ENCODE measurements at regions not wholly inside any gene's neighbourhood (a gene's known extent, or its start where the extent isn't known, plus 50 kb on each side); places are given as distances from the start of the nearest gene placed in this dataset.

DNA sequence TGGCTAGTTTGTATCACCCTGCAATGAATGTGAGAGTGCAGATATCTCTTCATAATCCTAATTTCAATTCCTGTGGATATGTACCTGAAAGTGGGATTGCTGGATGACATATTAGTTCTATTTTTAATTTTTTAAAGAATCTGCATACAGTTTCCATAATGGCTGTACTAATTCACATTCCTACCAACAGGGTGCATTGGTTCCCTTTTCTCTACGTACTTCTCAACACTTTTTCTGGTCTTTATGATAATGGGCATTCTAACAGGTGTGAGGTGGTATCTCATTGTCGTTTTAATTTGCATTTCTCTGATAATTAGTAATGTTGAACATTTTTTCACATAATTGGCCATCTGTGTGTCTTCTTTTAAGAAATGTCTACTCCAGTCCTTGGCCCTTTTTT, 927.5 kb downstream of the DTWD2 start:
- no peak for DNase-seq (ENCODE audit: low read depth in 2 of 2)

DNA sequence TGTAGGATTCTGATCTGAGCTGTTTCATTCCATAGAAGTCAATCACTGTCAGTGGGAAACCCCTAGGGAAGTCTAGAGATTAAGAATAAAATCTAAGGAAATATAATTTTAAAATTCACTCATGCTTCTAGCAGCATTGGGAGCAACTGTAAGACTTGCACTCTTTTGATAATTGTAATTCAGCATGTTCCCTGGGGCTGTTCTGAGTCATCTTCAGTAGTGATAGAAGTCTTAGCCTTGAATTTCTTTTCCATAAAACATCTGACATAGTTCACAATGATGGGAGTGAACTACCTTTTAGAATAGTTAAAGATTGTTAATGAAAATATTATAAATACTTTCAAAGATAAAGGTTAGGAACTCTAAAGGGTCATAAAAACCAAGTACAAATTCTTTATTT, 935.8 kb downstream of the DTWD2 start:
- no peak for DNase-seq (ENCODE audit: low read depth in 2 of 2)

DNA sequence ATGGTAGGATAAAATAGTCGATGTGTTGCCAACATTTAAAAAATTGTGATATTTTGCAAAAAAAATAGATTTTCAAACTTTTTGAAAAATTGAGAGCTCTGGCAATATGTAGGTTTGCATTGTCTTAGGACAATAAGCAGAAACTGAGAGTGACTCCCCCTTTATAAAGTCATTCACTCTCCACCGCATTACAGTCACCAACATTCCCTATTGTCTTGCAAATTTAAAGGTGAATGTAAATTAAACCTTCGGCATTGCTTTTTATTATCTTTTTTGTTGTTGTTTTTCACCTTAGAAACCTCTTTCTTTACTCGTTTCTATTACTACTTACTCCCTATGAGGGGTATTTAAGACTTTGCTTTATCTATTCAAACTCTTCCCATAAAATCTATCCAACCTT, 944.2 kb downstream of the DTWD2 start:
- no peak for DNase-seq (ENCODE audit: low read depth in 2 of 2)

DNA sequence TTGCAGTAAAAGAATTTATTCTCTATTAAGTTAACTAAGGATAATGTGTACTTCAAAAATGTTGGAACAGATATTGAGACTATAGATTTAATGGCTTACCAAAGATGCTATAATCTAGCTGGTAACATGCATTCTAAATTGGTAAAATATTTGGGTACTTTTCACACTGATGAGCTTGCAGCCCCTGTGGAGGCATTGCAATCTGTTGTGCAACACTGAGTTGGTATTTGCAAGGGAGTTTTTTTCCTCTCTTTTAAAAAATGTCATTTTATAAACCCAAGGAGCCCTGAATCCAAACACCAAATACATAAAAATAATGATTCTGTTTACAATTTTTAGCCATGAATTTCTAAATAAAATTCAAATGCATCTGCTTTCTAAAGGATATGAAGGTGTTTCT, 944.8 kb downstream of the DTWD2 start:
- no peak for DNase-seq (ENCODE audit: low read depth in 2 of 2)

DNA sequence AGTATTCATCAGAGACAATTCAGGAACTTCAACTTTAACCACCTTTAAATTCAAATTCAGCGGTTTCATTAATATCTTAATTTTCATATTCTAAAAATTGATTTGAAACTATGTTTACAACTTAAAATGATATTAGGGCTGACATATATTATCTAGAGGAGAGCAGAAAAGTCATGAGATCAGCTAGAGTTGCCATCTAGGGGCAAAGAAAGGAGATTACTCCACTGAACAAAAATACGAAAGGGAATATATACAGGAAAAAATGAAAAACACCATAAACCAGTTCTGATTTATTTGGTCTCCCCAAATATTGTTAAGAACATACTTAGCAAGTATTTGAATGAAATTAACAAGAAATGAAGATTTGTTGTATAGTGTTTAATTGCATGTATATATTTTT, 946.3 kb downstream of the DTWD2 start:
- no peak for DNase-seq (ENCODE audit: low read depth in 2 of 2)

DNA sequence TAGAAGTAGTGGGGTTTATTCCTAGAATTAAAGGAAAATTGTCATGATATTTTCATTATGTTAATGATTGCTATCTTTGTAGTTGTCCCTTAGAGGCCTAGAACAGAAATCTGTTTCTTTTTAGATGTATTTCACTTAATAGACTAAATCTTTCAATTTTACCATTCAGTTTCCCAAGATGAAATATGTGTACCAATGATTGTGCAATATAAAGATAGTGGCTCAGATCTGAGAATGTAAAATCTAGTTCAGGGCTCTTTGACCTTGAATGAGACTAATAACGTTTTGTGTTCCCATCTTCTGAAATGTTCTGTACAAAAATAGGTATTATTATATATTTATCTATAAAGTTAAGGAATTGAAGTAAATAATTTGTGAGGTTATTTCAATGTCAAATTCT, 947.9 kb downstream of the DTWD2 start:
- no peak for DNase-seq (ENCODE audit: low read depth in 2 of 2)

DNA sequence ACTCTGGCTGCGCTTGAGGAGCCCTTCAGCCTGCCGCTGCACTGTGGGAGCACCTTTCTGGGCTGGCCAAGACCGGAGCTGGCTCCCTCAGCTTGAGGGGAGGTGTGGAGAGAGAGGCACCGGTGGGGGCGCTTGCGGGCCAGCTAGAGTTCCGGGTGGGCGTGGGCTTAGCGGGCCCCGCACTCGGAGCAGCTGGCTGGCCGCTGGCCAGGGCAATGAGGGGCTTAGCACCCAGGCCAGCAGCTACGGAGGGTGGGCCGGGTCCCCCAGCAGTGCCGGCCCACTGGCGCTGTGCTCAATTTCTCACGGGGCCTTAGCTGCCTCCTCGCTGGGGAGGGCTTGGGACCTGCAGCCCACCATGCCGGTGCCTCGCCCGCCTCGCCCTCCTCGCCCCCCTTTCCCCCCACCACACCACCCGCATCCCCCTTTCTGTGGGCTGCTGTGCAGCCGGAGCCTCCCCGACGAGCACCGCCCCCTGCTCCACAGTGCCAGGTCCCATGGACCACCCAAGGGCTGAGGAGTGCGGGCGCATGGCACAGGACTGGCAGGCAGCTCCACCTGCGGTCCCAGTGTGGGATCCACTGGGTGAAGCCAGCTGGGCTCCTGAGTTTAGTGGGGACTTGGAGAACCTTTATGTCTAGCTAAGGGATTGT, 954.5 kb downstream of the DTWD2 start:
- no peak for DNase-seq (ENCODE audit: low read depth in 2 of 2)

DNA sequence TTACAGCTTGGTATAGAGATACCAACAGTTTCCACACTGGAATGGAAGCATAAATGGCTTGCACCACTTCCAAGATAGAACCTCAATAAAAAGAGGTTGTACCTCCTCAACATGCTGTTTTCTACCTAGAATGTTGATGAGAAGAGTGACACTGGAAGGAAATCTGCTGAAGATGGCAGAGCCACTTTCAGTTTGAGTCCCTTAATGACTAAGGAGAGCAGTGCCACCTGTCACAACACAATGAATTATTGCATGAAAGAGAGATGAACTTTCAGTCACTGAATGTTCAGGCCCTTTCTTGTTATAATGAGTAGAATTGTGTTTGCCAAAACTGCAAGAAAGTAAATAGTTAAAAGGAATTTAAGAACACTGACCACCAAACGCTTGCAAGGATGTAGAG, 958.5 kb downstream of the DTWD2 start:
- no peak for DNase-seq (ENCODE audit: low read depth in 2 of 2)

DNA sequence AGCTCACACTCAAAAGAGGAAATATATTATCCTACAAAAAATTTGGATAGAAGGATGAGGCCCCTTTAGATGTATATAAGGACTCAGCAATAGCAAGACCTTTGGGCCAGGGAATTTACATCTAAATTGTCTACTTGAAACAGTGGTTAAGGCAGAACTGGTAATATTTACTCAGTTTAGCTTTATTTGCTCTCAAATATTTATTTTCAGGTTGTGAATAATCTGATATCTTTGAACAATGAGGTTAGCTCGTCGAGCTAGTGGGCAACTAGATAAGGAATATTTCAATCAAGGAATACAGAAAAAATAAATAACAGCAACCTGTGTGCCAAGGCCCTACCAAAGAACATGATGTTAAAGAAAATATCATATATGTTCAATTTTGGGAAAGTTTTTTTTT, 966.3 kb downstream of the DTWD2 start:
- DNase-seq (ENCODE audit: low read depth in 2 of 2), result no peak

DNA sequence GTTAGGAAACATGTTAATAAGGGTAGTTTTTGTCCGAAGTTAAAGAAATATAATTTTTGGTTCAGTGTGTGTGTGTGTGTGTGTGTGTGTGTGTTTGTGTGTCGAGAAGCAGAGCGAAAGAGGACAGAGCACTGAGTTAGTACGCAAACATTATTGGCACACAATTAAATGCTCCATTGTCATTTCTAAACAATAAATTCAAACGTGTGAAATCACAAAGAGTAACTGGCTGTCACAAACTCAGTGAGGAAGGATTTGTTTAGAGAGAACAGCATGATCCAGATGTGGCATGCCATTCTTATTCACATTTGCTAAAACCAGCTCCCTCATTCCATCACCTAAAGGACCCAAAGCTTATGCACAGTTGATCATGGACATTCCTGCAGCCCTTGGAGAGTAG, 970.8 kb downstream of the DTWD2 start:
- DNase-seq (ENCODE audit: low read depth in 2 of 2), result no peak

DNA sequence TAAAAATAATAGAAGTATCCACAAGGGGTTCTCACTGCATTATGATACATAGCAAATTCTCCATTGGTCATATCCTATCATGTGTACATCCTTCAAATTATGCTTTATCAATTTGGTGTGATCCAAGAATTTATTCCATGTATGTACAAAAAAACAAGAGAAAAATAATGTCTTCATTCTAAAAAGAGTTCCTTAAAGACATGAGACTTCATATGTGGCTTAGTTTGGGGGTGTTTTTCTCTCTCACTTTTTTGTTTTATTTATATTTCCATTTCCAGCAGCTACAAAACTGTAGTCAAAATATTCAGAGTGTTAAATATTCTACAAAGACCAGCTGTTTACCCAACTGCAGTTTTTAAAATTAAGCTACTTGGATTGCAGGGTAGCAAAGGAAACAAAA, 972.0 kb downstream of the DTWD2 start:
- no peak for DNase-seq (ENCODE audit: low read depth in 2 of 2)

DNA sequence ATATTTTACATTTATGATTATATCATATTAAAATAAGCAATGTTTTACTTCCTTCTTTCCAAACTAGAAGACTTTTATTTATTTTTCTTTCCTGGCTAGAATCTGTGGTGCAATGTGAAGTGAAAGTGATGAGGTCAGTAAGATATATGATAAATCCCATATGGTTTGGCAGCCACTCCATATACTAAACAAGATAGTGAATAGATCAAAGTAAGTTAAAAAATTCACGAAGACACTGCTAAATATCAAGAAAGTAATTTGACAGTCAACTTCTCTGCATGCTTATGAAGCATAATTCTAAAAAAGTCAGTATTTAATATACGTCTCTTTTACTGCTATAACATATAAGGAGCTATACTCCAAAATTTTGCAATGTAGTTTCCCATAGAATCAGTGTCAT, 972.8 kb downstream of the DTWD2 start:
- DNase-seq (ENCODE audit: low read depth in 2 of 2), result no peak

DNA sequence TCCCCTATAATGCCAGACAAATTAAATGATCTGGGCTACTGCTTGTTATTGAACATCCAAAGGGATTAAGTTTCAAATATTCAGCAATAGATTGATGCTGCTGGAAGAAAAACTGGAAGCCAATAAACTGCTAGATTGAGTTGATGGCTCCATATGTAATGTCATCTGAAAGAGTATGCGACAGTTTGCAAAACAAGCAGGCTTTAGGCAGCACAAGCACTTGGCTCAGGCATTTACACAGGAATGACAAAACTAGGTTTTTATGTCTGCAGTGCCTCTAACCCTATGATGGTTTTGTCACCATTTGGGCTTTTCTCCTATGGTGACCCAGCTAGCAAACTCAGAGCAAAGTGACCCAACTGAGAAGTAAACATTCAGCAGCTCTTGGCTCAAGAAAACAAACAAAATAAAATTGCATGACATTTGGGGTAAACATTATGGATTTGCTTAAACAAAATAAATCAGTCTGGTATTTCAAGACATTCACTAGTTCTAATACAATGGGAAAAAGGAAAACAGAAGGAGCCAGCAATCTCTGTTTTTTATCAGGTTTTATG, 978.5 kb downstream of the DTWD2 start:
- DNase-seq (ENCODE audit: low read depth in 2 of 2), result no peak

DNA sequence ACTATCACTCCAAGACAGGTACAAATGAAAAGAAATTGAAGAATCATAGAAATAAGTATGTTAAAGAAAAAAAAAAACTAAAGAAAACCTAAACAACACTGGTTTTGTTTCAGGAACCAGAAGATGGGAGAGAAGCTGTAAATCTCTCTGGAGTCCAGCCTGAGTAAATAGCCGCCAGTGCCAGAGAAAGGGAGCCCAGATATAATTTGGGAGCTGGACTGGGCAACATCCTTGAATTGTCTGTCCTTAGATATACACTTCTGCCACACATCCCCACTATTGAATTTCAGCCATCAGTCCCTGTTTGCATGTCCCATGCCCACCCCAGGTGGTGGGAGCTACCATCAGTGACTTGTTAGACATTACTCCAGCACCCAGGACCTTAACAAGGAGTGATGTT, 979.6 kb downstream of the DTWD2 start:
- no peak for DNase-seq (ENCODE audit: low read depth in 2 of 2)

DNA sequence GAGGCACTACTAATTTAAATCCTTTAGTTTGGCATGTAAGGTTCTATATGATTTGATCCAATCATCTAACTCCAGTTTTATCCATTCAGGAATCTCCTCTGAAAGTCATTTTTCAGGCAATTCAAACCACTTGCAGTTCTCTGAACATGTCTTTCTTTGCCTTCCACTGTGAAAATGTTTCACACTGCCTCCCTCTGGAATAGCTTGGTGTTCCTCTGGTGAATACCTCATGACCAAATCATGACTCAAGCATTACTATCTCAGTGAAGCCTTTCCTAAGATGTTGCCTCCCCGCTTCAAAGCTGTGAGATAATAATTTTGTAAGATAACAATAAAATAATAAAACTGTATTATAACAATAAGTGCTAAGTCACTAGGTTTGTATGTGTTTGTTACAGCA, 981.1 kb downstream of the DTWD2 start:
- no peak for DNase-seq (ENCODE audit: low read depth in 2 of 2)

DNA sequence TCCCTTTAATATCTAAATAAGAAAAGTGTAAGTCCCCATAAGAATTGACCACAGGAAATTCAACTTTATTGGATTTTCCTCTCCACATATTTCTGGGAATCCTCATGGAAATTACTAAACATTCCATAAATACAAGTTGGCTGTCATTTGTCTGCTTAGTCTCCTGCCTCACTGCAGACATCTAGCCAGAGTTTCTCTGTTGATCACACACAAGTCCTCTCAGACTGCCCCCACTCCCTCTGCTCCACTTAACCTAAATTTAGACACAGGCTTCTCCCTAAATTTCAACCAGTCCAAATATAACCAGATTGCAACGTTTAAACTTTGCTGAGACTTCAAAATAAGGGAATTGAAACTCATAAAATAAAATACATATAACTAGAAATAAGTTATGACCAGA, 982.1 kb downstream of the DTWD2 start:
- no peak for DNase-seq (ENCODE audit: low read depth in 2 of 2)

DNA sequence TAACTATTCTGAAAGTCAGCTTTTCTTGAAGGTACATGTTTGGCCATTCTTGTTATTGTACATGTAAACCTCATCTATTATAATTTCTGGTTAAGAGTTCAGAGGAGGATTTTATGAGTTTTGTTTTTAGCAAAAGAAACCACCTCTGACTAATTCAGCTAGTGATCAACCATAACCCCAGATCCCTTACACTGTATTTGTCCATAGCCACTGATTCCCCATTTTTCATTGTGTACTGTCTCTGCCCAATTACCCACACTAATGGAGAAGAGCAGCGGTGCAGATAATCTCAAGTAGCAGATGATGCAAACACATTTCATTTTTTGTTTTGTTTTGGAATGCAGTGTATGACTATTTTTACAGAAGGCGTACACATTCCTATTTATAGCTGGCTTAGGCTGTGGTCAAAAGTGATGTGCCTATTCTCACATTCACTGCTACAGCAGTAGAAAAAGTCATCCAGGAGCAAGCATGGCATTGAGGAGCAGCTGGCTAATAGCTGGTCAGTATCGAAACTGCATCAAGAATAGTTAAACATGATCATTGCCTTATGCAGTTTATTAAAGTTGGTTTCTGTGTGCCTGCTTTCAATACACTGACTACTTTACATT, 988.3 kb downstream of the DTWD2 start:
- DNase-seq (ENCODE audit: low read depth in 2 of 2), result no peak

DNA sequence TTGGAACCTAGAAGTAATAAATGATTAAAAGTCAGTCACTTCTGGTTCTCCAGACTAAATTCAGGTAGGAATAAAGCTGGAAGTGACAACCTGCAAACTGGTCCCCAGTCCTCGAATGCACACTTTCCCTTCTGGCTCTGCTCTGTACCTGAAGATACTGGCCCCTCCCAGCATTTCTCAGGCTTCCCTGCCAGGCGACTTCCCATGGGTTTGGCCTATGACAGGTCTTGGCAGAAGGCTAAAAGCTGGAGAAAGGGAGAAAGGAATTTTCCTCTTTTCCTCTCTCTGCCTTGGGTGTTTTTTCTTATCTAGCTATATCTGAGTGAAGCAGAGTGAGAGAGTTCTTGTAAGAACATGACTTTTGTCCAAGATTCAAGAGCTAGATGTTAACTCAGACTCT, 1005.7 kb downstream of the DTWD2 start:
- DNase-seq (ENCODE audit: low read depth in 2 of 2), result no peak

DNA sequence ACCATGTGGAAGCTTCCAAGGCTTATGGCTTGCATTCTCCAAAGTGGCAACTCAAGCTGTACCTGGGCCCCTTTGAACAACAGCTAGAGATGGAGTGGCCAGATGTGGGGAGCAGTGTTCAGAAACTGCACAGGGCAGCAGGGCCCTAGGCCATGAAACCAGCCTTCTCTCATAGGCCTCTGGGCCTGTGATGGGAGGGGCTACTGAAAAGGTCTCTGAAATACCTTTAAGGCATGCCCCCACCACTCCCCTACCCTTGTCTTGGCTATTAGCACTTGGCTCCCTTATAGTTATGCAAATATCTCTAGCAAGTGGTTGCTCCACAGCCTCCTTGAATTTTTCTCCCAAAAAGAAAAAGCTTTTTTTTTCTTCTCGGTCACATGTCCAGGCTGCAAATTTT, 1014.6 kb downstream of the DTWD2 start:
- DNase-seq (ENCODE audit: low read depth in 2 of 2), result no peak

DNA sequence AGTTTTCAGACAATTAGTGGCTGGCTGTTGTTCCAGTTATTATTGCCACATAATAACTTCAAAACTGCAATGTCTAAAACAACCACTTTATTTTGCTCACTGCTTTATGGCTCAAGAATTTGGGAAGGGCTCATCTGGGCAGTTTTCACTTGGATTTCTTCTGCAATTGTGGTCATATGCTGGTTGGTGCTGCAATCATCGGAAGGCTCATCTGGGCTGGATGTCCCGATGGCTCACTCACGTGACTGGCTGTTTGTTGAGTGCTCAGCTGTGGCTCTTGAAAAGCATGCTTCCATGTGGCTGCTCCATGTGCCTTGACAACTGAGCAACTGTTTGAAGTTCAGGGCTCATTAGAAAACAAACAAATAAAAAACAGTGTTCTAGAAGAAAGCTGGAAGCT, 1032.5 kb downstream of the DTWD2 start:
- DNase-seq (ENCODE audit: low read depth in 2 of 2), result no peak

DNA sequence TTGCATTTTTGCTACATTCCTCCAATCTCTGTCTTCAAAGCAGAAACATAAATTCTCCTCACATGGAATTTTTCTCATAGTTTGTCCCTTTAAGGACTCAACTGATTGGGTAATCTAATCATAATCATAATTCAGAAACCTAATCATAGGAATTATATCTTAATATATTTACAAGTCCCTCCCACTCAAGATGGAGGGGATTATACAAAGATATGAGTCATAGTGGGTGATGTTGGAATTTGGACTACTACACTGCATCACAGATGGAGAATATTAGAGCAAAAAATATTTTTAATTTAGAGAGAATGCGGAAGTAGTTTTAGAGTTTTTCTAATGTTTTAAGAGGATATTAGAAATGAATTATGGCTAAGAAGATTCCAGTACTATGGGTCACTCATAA, 1034.0 kb downstream of the DTWD2 start:
- DNase-seq (ENCODE audit: low read depth in 2 of 2), result no peak

DNA sequence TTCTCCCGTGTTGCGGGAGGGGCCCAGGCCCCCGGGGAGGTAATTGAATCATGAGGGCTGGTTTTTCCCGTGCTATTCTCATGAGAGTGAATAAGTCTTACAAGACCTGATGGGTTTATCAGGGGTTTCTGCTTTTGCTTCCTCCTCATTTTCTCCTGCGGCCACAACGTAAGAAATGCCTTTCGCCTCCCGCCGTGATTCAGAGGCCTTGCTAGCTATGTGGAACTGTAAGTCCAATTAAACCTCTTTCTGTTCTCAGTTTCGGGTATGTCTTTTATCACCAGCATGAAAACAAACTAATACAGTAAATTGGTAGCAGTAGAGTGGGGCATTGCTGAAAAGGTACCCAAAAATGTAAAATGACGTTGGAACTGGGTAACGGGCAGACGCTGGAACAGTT, 1035.1 kb downstream of the DTWD2 start:
- DNase-seq (ENCODE audit: low read depth in 2 of 2), result no peak

DNA sequence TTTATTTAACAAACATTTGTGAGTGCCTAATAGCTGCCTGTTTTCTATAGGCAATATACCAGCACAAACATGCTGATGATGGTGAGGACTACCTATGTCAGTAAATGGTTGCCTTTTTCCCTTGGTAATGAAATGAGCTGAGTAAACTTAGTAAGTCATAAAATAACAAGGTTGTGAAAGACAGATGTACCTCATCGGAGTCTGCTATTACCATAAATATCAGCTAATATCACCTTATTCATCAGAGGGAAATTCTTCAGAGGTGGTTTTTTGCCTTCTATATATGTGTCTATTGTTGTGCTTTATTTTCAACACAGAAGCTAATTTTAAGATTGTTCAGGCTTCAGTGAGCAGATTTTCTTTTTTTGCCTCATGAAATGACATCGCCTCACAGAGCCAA, 1040.5 kb downstream of the DTWD2 start:
- DNase-seq (ENCODE audit: low read depth in 2 of 2), result no peak

DNA sequence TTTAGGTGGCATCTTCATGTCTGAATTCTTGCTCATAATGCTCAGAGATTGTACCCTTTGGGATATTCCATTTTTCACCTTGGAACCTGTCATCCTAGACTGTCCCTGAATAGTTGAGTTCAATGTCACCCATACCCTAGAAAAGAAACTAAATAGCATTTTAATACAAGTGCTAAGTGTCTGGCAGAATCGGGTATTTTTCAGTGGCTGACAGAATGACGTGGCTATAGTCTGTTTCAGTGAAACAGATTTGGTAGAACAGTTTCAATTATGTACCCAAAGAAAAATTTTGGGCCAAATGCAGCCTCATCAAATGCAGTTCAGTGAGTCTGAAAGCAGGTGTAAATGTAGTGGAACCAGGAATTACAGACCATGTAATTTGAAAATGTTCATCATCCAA, 1041.2 kb downstream of the DTWD2 start:
- DNase-seq (ENCODE audit: low read depth in 2 of 2), result no peak

Data from stimulated activated CD4-positive, alpha-beta T cell treated with anti-CD3 and anti-CD28 coated beads, Interleukin-1b, Interleukin-23, amount 100 ng/mL, for 1 hour (primary cell).